OCI-LY3 (cell line): ENCODE measurements at regions not wholly inside any gene's neighbourhood (a gene's known extent, or its start where the extent isn't known, plus 50 kb on each side); places are given as distances from the start of the nearest gene placed in this dataset.

Experiments
- EZH2phosphoT487 ChIP-seq: fragments of 200-600 bp; shearing (Covaris generic); IDR thresholded peaks from 2 replicates; pipeline ENCODE4 v1.6.1; 2018; ENCODE audit warnings: antibody characterized with exemption, mixed run types, low read depth
- TF ChIP-seq, protein P1 (sequence below): fragments of 200-600, 300-600 bp; sonication (generic); IDR thresholded peaks from 2 replicates; pipeline ENCODE4 v1.5.1; 2014; ENCODE audit warnings: antibody characterized with exemption, low read length, low read depth

GRCh38 chr2:55976681-55977080, 53.1 kb upstream of the EFEMP1 start:
- TF ChIP-seq, protein P1, sequence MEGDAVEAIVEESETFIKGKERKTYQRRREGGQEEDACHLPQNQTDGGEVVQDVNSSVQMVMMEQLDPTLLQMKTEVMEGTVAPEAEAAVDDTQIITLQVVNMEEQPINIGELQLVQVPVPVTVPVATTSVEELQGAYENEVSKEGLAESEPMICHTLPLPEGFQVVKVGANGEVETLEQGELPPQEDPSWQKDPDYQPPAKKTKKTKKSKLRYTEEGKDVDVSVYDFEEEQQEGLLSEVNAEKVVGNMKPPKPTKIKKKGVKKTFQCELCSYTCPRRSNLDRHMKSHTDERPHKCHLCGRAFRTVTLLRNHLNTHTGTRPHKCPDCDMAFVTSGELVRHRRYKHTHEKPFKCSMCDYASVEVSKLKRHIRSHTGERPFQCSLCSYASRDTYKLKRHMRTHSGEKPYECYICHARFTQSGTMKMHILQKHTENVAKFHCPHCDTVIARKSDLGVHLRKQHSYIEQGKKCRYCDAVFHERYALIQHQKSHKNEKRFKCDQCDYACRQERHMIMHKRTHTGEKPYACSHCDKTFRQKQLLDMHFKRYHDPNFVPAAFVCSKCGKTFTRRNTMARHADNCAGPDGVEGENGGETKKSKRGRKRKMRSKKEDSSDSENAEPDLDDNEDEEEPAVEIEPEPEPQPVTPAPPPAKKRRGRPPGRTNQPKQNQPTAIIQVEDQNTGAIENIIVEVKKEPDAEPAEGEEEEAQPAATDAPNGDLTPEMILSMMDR: no peak
- TF ChIP-seq EZH2phosphoT487: no peak
